GM21360 (cell line): ENCODE measurements at regions not wholly inside any gene's neighbourhood (a gene's known extent, or its start where the extent isn't known, plus 50 kb on each side); places are given as distances from the start of the nearest gene placed in this dataset.
"Not testable (repeated sequence)": the region's sequence is repeated elsewhere in the genome, so short reads cannot be mapped to it uniquely, and the experiment has no call there.

Source experiments
- ATAC-seq: cut with Tn5 transposase; IDR thresholded peaks from one replicate; pipeline ENCODE4 v1.9.1; 2021; ENCODE audit warnings: mild to moderate bottlenecking, moderate library complexity; ENCODE audit not compliant: unreplicated experiment

DNA sequence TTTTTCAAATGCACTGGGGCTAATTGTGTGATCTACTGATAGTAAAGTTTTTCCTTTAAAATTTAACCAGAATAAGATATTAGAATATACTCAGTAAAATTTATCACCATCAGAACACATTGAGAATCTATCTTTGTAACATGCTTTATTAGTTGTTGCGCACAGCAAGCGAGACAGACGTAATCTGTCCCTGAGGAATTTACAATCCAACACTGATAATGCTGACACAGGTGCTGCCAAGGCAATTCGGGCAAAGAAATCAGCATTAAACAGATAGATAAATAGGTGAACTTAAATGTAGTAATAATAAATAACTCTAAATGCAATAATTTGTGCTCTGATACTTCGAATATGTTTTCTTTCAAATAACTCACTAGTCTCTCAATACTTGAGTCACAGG is 607.2 kb downstream of the HTR1B start:
- ATAC-seq, result no peak

- ATAC-seq, result no peak
Observed at GRCh38 chr6:76852776-76853175, 610.5 kb downstream of the HTR1B start.

DNA sequence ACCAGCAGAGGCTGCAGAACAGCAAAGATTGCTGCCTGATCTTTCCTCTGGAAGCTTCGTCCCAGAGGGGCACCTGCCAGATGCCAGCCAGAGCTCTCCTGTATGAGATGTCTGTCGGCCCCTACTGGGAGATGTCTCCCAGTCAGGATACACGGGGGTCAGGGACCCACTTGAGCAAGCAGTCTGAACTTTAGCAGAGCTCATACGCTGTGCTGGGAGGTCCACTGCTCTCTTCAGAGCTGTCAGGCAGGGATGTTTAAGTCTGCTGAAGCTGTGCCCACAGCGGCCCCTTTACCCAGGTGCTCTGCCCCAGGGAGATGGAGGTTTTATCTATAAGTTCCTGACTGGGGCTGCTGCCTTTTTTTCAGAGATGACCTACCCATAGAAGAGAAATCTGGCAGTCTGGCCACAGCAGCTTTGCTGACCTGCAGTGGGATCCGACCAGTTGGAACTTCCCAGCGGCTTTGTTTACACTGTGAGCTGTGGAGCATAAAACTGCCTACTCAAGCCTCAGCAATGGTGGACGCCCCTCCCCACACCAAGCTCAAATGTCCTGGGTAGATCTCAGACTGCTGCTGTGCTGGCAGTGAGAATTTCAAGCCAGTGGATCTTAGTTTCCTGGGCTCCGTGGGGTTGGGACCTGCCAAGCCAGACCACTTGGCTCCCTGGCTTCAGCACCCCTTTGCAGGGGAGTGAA is 613.9 kb downstream of the HTR1B start:
- ATAC-seq, result not testable (repeated sequence)

- ATAC-seq, result no peak
Observed at GRCh38 chr6:76843054-76843822, 620.1 kb downstream of the HTR1B start.

DNA sequence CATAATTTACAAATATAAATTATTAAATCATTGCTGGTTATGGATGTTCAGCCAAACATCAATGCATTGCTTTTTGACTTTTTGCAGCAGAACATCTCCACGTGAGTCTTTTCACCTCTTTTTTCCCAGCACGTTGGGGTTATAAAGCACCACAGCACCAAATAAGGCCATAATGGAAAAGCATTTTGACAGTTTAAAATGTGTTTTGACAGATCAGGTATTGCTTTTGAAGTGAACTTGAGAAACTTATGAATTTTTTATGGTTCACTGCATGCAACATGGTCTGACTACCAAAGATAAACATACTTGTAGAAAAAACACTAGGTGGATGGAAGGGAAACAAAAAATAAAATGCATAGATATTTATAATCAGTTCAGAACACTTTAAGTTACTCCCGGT is 622.4 kb downstream of the HTR1B start:
- no peak for ATAC-seq

DNA sequence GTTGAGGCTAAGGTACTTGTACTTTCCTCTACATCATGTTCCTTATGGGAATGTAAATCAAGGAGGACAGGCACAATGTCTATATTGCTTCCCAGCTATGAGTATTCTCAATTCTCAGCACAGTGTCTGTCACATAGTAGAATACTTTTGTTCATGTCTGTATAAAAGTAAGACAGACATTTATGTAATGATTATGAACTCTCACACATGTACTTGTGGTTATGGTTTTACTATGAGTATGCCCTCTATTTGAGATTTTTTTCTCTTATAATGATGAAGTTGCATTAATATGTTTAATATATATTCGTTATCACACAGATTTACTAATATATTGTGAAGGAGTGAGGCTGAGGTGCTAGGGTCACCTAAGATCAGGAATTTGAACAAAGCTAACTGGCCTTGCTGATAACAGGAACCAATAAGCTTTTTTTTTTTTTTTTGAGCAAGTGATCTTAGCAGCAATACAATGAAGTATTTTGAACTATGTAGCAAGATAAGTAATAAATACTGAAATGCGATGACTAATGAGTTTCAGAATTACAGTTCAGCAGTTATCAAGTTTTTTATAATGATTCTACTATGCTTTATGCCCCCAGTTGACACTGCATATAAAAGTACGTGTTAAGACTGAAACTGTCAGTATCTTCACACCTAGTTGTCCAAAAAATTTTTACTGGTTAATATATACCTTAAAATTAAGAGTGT is 623.1 kb downstream of the HTR1B start:
- no peak for ATAC-seq

DNA sequence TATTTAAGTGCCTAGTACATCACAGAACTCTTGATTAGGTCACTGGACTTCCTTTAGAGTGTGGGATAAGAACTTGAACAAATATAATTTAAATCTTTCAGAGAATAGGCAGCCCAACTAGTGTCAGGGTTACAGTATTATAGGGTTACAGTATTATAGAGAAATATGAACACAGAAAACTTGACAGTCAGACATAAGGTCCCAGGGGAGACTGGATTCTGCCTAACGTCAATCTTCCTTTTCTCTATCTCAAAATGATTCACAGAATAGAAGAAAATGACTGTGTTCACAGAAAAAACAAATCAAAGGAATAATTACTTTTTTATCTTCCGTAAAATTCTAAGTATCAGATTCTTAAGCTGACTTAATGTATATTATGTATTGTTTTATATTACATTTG is 623.8 kb downstream of the HTR1B start:
- ATAC-seq, result no peak

DNA sequence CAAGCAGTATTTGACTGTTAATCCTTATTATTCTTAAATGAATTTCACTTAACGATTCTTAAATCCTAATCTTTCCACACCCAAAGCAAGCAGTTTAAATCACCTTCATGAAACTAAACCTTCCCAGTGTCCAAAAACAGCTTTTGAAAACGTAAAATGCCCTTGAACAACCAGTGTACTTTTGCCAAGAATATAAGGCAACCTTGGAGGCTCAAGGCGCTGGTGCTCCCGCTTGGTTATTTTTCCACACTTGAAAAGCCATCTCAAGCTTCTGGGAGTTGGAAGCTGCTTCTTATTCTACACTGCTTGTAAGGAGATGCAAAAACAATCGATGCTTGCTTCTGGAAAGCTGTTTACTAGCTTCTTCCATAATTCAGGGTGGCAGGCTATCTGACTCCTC is 625.7 kb downstream of the HTR1B start:
- no peak for ATAC-seq

DNA sequence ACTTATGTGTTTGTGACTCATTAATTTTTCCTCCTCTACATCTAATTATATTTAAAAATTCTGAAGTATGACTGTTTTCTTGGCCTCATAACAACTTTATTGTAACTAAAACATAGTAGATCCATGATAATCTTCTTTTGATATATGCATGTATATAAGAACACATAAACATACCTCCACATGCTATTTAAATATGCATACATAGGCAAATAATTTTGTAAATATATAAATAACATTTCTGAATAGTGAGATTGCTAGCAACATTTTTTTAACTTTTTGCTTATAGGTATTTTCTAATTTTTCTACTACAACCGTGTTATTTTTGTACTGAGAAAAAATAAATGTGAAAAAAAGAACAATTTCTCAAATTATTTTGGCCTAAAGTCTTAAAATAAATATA is 627.6 kb downstream of the HTR1B start:
- no peak for ATAC-seq

DNA sequence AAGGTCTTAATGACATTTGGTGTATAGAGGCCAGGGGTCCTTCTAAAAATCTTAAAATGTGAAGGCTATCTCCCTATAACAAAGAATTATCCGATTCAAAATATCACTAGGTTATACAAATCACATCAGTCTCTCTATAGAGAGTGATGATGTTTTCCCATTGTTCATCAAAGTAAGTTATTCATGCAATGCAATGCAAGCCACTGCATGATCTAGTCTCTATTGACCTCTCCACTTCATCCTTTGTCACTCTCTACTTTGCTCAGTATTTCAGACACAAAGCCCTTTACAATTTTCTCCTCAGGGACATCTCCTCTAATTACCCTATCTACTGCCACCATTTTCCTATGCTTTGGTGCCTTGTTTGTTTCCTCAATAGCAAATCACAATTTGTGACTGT is 628.0 kb downstream of the HTR1B start:
- ATAC-seq, result no peak

DNA sequence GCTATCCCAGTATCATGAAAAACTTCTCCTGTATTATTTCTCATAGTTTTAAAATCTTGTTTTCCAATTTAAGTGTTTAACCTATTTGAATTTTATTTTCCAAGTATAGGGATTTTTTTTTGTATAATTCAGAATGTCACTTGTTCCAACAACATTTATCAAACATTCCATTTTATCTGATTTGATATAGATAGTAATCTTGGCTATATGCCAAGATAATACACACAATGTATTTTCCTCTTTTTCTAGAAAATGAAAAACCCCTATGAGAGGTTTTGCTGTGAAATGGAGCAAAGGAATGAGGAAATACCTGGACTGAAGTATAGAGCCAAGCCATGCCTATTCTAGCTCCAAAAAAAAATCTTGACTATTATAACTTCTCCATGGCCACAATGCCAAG is 628.9 kb downstream of the HTR1B start:
- ATAC-seq, result no peak

- ATAC-seq, result no peak
Observed at GRCh38 chr6:76831299-76831698, 632.0 kb downstream of the HTR1B start.

GRCh38 chr6:76823578-76823977 is 639.7 kb downstream of the HTR1B start:
- not testable (repeated sequence) for ATAC-seq

DNA sequence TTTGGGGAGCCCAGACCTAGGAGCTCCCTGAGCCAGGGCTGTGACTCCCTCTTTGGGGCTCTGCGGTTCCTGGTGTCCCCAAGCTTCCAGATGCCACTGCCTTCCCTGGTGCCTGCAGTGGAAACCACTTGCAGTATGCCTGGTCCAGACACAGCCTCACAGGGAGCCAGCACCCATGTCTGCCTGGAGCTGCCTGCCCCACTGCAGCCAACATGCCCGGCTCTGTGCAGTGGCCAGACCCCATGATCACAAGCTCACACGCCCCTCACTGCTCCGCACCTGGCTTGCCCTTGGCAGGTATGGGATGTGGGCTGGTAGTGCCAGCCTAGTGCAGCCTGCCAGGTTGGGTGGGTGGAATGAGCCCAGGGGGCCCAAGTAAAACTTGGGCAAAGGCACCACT is 644.8 kb downstream of the HTR1B start:
- no peak for ATAC-seq

DNA sequence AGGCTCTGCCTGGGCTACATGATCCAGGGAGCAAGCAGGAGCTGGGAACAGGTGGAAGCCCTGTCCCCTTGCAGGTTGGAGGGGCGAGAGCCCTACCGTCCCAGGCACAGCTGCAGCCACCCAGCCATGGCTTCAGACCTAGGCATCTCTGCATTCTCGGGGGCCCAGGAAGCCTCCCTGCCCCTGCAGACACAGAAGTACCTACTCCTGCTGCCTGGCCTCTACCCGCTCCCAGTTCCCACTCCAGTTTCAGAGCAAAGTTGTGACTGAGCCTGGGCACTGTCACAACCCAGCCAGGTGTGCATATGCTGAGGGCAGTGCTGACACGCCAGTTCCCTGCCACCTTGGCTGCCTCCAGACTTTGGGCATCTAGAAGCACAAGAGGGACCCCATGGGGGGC is 645.9 kb downstream of the HTR1B start:
- no peak for ATAC-seq

GRCh38 chr6:76814496-76815458 is 648.5 kb downstream of the HTR1B start:
- no peak for ATAC-seq

DNA sequence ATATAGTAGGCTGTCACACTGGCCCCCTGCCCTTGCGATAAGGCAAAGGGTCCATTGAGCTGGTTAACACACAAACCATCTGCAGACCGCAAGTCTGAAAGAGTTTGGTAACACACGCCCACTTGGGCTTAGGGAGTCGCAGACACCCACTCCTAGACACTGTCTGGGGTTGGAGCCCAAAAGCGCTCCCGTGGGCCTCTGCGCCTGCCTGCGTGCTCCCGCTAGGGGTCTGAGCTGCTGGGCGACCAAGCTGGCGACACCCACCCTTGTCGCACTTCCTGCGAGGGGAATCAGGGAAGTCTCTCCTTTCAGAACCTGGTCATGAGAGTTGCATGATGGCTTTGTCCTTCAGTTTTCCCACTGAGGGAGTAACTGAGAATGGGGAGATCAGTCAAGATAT is 653.0 kb downstream of the HTR1B start:
- ATAC-seq, result no peak

DNA sequence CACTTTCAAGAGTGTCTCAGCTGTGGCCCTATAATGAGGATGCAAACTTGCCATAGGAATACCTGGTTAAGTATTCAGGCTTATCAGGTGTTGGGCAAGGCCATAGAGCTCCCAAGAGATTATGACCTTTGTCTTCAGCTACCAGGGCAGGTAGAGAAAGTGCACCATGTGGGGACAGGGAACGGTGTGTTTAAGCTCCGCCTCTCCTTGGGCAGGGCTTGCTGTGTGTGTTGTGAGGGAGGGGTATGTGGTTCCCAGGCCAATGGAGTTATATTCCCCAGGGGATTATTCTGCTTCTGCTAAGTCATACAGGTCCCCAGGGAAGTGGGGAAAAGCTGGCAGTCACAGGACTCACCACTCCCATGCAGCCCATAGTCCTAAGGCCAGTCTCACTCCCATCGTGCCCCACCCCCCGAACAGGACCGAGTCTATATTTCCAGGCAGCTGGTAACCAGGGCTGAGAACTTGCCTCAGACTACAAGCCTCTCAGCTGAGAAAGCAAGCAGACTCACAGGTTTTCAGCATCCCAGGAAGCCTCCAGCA is 660.2 kb downstream of the HTR1B start:
- ATAC-seq, result no peak

GRCh38 chr6:76792394-76792793 is 670.9 kb downstream of the HTR1B start:
- ATAC-seq, result no peak

DNA sequence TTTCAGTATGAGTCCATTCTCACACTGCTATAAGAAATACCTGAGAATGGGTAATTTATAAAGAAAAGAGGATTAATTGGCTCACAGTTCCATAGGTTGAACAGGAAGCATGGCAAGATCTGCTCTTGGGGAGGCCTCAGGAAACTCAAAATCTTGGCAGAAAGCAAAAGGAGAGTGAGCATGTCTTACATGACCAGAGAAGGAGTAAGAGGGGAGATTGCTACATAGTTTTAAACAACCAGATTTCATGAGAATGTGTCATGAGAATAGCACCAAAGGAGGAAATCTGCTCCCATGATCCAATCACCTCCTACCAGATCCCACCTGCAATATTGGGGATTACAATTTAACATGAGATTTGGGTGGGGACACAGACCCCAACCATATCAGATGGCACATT is 672.4 kb downstream of the HTR1B start:
- ATAC-seq, result no peak
